GM12864 (cell line): ENCODE measurements at regions not wholly inside any gene's neighbourhood (a gene's known extent, or its start where the extent isn't known, plus 50 kb on each side); places are given as distances from the start of the nearest gene placed in this dataset.

Experiments used
- DNase-seq: peaks from one replicate; pipeline ENCODE4 v3.0.0-alpha.2; 2011; ENCODE audit warnings: low read depth
- H3K4me3 ChIP-seq: 2 replicates; pipeline ENCODE4 v1.5.1; 2011; ENCODE audit warnings: mild to moderate bottlenecking, low read depth, low read length, control low read depth
- CTCF ChIP-seq: IDR thresholded peaks from 2 replicates; pipeline ENCODE4 v1.5.1; 2011; ENCODE audit warnings: low read depth, mild to moderate bottlenecking, moderate library complexity, low read length, control low read depth, inconsistent platforms; ENCODE audit errors: missing control alignments

GRCh38 chr5:54626407-54626806 lies 108.8 kb downstream of the SNX18 start:
- no peak overlapping the region for H3K4me3 ChIP-seq
- no peak for TF ChIP-seq CTCF
- no peak for DNase-seq

- TF ChIP-seq CTCF = no peak
- no peak for DNase-seq
- H3K4me3 ChIP-seq = no peak overlapping the region
These were observed 107.4 kb downstream of the SNX18 start for GRCh38 chr5:54624805-54625568.

- no peak overlapping the region for H3K4me3 ChIP-seq
- no peak for TF ChIP-seq CTCF
- DNase-seq = no peak
These were observed 104.2 kb downstream of the SNX18 start for GRCh38 chr5:54621709-54622108.

GRCh38 chr5:54621048-54621447 lies 103.5 kb downstream of the SNX18 start:
- no peak for DNase-seq
- no peak overlapping the region for H3K4me3 ChIP-seq
- TF ChIP-seq CTCF = no peak

GRCh38 chr5:54620141-54620933 lies 102.8 kb downstream of the SNX18 start:
- DNase-seq = no peak
- no peak overlapping the region for H3K4me3 ChIP-seq
- TF ChIP-seq CTCF = no peak

- H3K4me3 ChIP-seq = no peak overlapping the region
- no peak for DNase-seq
- no peak for TF ChIP-seq CTCF
These were observed 102.2 kb downstream of the SNX18 start for GRCh38 chr5:54619731-54620130.
